ENCODE measurements at regions not wholly inside any gene's neighbourhood (a gene's known extent, or its start where the extent isn't known, plus 50 kb on each side); places are given as distances from the start of the nearest gene placed in this dataset.
"Not testable (repeated sequence)": the region's sequence is repeated elsewhere in the genome, so short reads cannot be mapped to it uniquely, and the experiment has no call there.

DNA sequence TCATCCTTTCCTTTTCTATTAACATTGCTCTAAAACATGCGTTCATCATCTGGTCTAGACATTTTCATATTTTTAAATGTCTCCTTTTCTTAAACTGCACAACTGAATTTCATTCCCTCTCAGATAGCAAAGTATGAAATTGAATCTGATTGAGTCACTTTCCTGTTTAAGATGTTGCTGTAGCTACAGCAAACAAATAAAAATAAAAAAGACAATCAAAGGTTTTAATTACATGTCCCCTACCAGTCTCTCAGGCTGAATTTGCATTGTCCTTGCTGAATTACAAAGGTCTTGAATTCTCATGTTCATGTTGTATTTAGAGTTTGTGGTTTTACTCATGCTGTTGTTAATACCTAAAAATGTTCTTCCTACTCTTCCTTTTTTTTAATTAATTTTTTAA lies 537.9 kb upstream of the LRATD1 start:
- H3K9ac ChIP-seq = no peak overlapping the region
- H3K27me3 ChIP-seq (ENCODE audit: control insufficient read depth, insufficient read depth, low read length) = no peaks in the 10 kb centered on the region
- H2AFZ ChIP-seq = no peak overlapping the region
- no peak overlapping the region for H3K4me2 ChIP-seq (ENCODE audit: low read length)
- H3K79me2 ChIP-seq = no peaks in the 10 kb centered on the region
- H3K27ac ChIP-seq = no peak overlapping the region
- H3K36me3 ChIP-seq (ENCODE audit: control insufficient read depth, insufficient read depth, low read length) = no peaks in the 10 kb centered on the region
- no peak overlapping the region for H3K4me3 ChIP-seq (ENCODE audit: low read depth, low read length)
- TF ChIP-seq, protein P1, sequence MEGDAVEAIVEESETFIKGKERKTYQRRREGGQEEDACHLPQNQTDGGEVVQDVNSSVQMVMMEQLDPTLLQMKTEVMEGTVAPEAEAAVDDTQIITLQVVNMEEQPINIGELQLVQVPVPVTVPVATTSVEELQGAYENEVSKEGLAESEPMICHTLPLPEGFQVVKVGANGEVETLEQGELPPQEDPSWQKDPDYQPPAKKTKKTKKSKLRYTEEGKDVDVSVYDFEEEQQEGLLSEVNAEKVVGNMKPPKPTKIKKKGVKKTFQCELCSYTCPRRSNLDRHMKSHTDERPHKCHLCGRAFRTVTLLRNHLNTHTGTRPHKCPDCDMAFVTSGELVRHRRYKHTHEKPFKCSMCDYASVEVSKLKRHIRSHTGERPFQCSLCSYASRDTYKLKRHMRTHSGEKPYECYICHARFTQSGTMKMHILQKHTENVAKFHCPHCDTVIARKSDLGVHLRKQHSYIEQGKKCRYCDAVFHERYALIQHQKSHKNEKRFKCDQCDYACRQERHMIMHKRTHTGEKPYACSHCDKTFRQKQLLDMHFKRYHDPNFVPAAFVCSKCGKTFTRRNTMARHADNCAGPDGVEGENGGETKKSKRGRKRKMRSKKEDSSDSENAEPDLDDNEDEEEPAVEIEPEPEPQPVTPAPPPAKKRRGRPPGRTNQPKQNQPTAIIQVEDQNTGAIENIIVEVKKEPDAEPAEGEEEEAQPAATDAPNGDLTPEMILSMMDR (IDR thresholded peaks at IDR 0.05) = no peak
- no peaks in the 10 kb centered on the region for H3K4me1 ChIP-seq
- H3K9me3 ChIP-seq (ENCODE audit: control insufficient read depth, low read length) = no peaks in the 10 kb centered on the region

DNA sequence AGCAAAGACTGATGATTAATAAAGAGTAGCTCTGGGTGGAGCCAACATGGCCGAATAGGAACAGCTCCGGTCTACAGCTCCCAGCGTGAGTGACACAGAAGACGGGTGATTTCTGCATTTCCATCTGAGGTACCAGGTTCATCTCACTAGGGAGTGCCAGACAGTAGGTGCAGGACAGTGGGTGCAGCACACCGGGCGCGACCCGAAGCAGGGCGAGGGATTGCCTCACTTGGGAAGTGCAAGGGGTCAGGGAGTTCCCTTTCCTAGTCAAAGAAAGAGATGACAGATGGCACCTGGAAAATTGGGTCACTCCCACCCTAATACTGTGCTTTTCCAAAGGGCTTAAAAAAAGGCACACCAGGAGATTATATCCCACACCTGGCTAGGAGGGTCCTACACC lies 533.4 kb upstream of the LRATD1 start:
- not testable (repeated sequence) for H3K27ac ChIP-seq; H2AFZ ChIP-seq; H3K4me2 ChIP-seq (ENCODE audit: low read length); H3K36me3 ChIP-seq (ENCODE audit: control insufficient read depth, insufficient read depth, low read length); H3K79me2 ChIP-seq; H3K4me1 ChIP-seq; H3K9ac ChIP-seq; H3K27me3 ChIP-seq (ENCODE audit: control insufficient read depth, insufficient read depth, low read length); H3K9me3 ChIP-seq (ENCODE audit: control insufficient read depth, low read length); H3K4me3 ChIP-seq (ENCODE audit: low read depth, low read length)

DNA sequence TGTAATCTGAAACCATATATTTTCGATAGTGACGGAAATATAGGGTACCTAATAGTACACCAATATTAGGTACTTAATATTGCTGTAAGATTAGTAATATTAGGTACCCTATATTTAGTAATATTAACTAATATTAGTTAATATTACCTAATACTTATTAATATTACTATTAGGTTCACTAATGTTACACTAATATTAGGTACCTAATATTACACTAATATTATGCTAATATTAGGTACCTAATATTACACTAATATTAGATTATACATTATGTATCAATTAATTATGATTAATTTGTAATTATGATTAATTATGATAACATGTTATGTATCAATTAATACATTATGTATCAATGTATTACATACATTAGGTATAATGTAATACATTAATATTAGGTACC lies 518.2 kb upstream of the LRATD1 start:
- H3K4me3 ChIP-seq (ENCODE audit: low read depth, low read length) = no peak overlapping the region
- no peak overlapping the region for H3K9ac ChIP-seq
- no peak overlapping the region for H3K27ac ChIP-seq
- H3K4me2 ChIP-seq (ENCODE audit: low read length) = no peak overlapping the region
- no peak overlapping the region for H2AFZ ChIP-seq
- H3K36me3 ChIP-seq (ENCODE audit: control insufficient read depth, insufficient read depth, low read length) = no peaks in the 10 kb centered on the region
- H3K9me3 ChIP-seq (ENCODE audit: control insufficient read depth, low read length) = no peaks in the 10 kb centered on the region
- no peaks in the 10 kb centered on the region for H3K79me2 ChIP-seq
- H3K4me1 ChIP-seq = no peaks in the 10 kb centered on the region
- TF ChIP-seq, protein P1 (IDR thresholded peaks at IDR 0.05) = no peak
- H3K27me3 ChIP-seq (ENCODE audit: control insufficient read depth, insufficient read depth, low read length) = no peaks in the 10 kb centered on the region

DNA sequence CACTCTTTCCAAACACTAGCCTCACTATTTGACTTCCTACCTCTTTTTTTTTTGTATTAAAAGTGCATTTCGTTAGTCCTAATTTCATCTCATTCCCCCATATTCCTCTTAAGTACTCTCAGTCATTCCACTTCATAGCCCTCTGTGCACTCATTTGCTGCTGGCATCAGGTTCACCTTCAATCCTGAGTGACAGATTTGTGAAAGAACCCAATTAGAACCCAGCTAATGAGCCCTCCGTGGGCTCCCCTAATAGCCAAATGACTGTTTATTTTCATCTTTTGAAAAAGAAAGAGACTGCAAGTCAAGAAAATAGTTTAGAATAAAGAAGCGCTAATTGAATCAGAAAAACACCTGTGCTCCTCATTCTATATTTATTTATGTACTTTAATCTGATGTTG lies 512.1 kb upstream of the LRATD1 start:
- Histone ChIP-seq H3K27me3 (ENCODE audit: control insufficient read depth, insufficient read depth, low read length) (no peaks in the 10 kb centered on the region), H3K9me3 (ENCODE audit: control insufficient read depth, low read length) (no peaks in the 10 kb centered on the region), H3K9ac (no peak overlapping the region), H3K4me2 (ENCODE audit: low read length) (no peak overlapping the region), H3K4me3 (ENCODE audit: low read depth, low read length) (no peak overlapping the region), H3K27ac (no peak overlapping the region), H3K36me3 (ENCODE audit: control insufficient read depth, insufficient read depth, low read length) (no peaks in the 10 kb centered on the region), H2AFZ (no peak overlapping the region), H3K4me1 (no peaks in the 10 kb centered on the region), H3K79me2 (no peaks in the 10 kb centered on the region)
- TF ChIP-seq, protein P1 (IDR thresholded peaks at IDR 0.05) = no peak

DNA sequence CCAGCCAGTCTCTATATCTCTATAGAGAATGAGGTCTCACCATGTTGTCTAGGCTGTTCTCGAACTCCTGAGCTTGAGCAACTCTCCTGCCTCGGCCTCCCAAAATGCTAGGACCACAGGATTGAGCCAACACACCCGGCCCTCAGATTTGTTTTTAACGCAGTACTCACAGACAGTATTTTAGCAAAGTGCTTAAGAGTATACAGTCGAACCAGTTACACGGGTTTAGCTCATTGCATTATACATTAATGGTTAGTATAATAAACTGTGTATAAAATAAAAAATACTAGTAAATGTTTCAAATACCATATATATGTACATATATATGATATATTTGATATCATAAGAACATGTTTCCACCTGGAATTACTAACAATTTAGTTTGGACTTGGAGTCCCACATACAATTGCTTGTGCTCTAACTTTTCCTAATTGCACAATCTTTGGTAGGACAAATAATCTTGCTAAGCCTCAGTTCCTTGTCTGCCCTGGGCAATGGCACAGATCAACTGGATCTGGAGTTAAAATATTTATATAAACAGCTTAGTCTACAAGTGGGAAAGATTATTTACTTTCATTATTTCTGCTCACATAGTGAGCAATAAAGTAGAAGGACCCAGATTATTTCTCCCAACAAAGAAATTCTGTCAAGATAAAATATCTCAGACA lies 508.9 kb upstream of the LRATD1 start:
- Histone ChIP-seq H3K4me3 (ENCODE audit: low read depth, low read length) (no peak overlapping the region), H3K79me2 (no peaks in the 10 kb centered on the region), H3K27ac (no peak overlapping the region), H3K36me3 (ENCODE audit: control insufficient read depth, insufficient read depth, low read length) (no peaks in the 10 kb centered on the region), H3K9me3 (ENCODE audit: control insufficient read depth, low read length) (no peaks in the 10 kb centered on the region), H3K27me3 (ENCODE audit: control insufficient read depth, insufficient read depth, low read length) (no peaks in the 10 kb centered on the region), H3K9ac (no peak overlapping the region), H3K4me2 (ENCODE audit: low read length) (no peak overlapping the region), H2AFZ (no peak overlapping the region), H3K4me1 (no peaks in the 10 kb centered on the region)
- TF ChIP-seq, protein P1 (IDR thresholded peaks at IDR 0.05) = no peak

Measured in parathyroid adenoma (tissue), 2 donors.